GM12875 (cell line): ENCODE measurements at regions not wholly inside any gene's neighbourhood (a gene's known extent, or its start where the extent isn't known, plus 50 kb on each side); places are given as distances from the start of the nearest gene placed in this dataset.

Source experiments
- H3K4me3 ChIP-seq: one replicate; pipeline ENCODE4 v1.5.1; 2011; ENCODE audit warnings: low read depth, low read length, control low read depth
- TF ChIP-seq, protein P1 (sequence below): IDR thresholded peaks from 2 replicates; pipeline ENCODE4 v1.5.1; 2011; ENCODE audit warnings: low read depth, mild to moderate bottlenecking, control low read depth, inconsistent platforms, low read length, moderate library complexity, borderline replicate concordance; ENCODE audit not compliant: insufficient read depth

DNA sequence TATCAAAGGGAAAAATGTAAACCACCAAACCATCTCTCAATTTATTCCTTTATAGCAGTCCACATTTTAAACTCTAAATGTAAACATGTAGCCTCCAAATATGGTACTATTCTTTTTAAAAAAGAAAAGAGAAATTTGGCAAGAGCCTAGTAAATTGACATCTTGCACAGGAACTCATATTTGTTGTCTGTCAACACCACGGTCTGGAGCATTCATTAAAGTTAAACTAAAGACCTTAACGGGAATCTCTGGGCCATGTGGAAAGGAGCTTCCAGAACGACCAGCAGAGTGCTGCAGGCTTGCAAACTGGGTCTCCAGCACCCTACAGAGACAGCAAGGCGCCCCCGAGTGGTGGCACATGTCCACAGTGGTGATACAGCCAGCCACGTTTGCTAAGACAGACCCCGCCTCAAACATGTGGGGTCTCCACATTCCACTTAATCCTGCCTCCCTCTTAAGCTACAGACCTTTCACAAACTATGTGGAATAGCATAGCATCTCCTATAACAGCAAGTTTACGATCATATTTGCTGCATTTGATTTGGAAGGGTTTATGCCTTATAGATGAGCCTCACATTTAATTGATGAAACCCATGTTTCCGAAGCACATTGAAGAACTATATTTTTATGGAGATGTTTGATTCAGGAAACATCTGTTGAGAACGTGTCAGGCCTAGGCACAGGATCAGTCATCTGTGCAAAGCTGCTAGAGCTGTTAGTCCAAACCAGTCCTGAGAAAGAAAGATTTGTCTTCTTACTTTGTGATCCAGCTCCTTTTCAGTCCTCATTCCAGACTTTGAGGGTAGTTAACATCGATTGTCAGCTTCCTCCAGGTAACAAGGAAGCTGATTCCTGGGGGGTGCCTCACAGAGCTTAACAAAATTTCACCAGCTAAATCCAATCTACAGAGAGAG is 96.4 kb upstream of the BACE2 start:
- TF ChIP-seq, protein P1, sequence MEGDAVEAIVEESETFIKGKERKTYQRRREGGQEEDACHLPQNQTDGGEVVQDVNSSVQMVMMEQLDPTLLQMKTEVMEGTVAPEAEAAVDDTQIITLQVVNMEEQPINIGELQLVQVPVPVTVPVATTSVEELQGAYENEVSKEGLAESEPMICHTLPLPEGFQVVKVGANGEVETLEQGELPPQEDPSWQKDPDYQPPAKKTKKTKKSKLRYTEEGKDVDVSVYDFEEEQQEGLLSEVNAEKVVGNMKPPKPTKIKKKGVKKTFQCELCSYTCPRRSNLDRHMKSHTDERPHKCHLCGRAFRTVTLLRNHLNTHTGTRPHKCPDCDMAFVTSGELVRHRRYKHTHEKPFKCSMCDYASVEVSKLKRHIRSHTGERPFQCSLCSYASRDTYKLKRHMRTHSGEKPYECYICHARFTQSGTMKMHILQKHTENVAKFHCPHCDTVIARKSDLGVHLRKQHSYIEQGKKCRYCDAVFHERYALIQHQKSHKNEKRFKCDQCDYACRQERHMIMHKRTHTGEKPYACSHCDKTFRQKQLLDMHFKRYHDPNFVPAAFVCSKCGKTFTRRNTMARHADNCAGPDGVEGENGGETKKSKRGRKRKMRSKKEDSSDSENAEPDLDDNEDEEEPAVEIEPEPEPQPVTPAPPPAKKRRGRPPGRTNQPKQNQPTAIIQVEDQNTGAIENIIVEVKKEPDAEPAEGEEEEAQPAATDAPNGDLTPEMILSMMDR: 0 out of 2 replicates have a peak, but pooled peaks have one; percentile 3
- H3K4me3 ChIP-seq: no peak overlapping the region

DNA sequence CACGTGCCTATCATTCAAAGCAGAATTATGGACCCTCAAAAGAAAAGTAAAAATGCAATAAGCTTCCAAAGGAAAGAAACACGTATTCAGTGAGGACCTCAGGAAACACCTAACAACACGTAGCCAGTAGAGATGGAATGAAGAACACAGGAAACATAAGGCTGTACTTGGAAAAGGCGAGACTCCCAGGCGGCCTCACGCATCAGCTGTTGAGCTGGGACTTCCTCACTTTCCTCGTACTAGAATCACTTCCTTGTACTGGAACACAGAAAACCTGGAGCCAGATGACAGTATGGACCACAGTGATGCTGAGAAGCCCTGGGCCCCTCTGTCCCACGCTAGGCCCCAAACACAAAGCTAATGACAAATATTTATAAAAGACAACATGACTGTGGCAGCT is 94.4 kb upstream of the BACE2 start:
- TF ChIP-seq, protein P1: no peak
- H3K4me3 ChIP-seq: no peak overlapping the region

DNA sequence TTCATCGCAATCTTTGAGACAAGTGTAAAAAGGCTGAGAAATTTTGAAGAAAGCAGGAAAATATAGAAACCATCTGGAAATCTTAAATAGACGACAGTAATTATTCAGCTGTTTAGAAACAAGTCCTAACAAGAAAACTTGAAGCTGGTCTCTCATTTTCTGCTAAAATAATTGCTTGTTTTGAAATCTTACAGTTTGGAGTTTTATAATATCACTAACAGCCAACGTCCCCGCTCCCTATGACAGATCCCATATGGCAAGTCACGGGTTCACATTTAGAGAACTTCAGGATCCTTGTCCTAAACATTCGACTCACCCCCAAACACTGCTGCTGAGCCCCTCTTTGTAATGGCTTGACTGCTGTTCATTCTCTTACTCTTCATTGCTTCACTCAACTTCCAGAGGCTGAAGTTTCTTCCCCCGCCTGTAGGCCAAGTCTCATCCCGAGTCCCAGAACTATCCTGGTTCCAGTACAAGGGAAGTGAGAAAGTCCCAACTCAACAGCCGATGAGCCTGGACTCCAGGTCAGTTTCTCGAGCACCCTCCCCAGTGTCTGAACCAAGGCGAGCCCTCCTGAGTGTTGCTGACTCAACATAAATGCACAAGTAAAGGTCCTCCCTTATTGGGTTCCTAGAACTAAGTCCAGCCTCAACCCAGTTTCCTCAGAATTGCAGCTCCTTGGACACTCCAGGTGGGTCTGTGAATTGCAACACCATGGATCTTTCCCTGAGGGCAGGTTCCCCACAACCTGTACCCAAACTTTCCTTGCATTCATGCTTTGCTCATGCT is 93.4 kb upstream of the BACE2 start:
- TF ChIP-seq, protein P1: no peak
- no peak overlapping the region for H3K4me3 ChIP-seq

DNA sequence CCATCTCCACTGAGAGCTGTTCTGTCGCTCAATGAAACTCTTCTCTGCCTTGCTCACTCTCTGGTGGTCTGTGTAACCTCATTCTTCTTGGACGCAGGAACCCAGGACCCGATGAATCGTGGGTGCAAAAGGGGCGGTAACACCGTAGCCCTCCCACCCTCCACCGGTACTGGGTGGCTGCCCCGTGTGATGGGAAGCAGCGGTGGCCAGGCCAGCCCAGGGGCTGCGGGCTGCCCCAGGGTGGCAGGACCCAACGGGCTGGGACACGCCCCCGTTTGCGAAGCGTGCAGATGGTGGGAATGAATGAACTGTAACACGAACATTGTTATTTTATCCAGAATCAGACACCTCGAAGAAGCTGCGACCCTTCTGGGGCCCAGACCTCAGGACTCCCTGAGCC is 92.3 kb upstream of the BACE2 start:
- H3K4me3 ChIP-seq: no peak overlapping the region
- TF ChIP-seq, protein P1: no peak

DNA sequence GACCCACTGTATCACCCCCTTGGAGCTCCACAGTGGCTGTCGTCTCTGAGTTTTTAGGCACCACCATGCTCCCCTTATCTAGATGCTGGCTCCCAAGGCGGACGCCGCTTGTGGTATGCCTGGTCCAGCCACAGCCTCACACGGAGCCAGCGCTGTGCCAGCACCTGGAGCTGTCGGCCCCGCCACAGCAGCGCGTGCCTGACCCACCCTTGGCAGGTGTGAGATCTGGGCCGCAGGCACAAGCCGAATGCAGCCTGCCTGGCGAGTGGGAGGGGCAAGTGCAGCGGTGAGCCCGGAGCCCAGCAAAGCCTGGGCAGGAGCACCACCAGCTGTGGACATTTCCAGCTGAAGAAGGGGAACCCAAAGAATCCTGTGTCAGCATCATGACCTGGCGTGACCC is 91.9 kb upstream of the BACE2 start:
- TF ChIP-seq, protein P1: no peak
- no peak overlapping the region for H3K4me3 ChIP-seq

DNA sequence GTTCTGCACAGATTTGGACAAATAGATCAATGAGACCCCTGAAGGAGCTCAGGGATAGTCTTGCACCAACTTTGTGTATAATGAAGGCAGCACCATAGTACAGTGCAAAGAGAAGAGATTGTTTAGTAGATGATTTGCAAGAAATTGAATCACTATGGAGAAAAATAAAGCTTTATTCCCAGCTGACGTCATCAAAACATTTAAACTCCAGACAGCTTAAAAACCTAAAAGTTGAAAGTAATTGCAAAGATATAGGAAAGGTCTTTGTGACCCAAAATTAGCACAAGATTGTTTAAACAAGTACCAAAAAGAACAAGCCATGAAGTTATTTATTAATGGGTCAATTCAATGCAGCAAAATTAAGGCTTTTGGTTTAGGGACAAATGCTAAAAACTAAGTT is 88.8 kb upstream of the BACE2 start:
- TF ChIP-seq, protein P1: no peak
- no peak overlapping the region for H3K4me3 ChIP-seq
